Right cardiac atrium (tissue), 5 donors: ENCODE measurements at regions not wholly inside any gene's neighbourhood (a gene's known extent, or its start where the extent isn't known, plus 50 kb on each side); places are given as distances from the start of the nearest gene placed in this dataset.

ENCODE experiments used
- ATAC-seq, 2 donors: fragments of 200-7000 bp; cut with Tn5 transposase; one replicate each; pipeline versions ENCODE4 v1.8.0 to v1.9.1; 2020; ENCODE audit warnings: moderate library complexity in 2 of 2, mild to moderate bottlenecking in 1 of 2
- DNase-seq, 3 donors: peaks; one replicate each; pipeline ENCODE4 v3.0.0-alpha.2; 2020
- H3K27ac ChIP-seq: one replicate; pipeline ENCODE4 v1.5.1; 2013; ENCODE audit warnings: mild to moderate bottlenecking, low read length, control low read depth, moderate library complexity
- H3K27me3 ChIP-seq: one replicate; pipeline ENCODE4 v1.6.1; 2013; ENCODE audit not compliant: control insufficient read depth, insufficient read depth
- H3K4me1 ChIP-seq: one replicate; pipeline ENCODE4 v1.6.1; 2013; ENCODE audit warnings: low read length; ENCODE audit not compliant: control insufficient read depth, insufficient read depth
- H3K4me3 ChIP-seq: one replicate; pipeline ENCODE4 v1.5.1; 2013; ENCODE audit warnings: low read length, control low read depth
- H3K9me3 ChIP-seq: one replicate; pipeline ENCODE4 v1.6.1; 2013; ENCODE audit warnings: low read length; ENCODE audit not compliant: control insufficient read depth
- WGBS: extraction: QIAGEN DNeasy Blood & Tissue Kit; methylation state at CpG from one replicate; pipeline ENCODE4 v1.1.7; 2013; 5-methylcytosine and 5-hydroxymethylcytosine counted together
- intact Hi-C, 4 donors: fragments of 100-400 bp; cut with DNase I; formaldehyde crosslinking; loops; one replicate each; pipeline versions ENCODE4 v1.11.0 to v1.14.0; 2022 to 2023
- donor health status: healthy with polysubstance abuse.
- donor health status: DM: no; HTN: yes; CAD: no.
- donor health status: DM: no; HTN: no; CAD: no.
- donor health status: DM: no; HTN: yes; CAD: no; lungs with severe emphysema.
- donor health status: DM: yes; HTN: yes; CAD: no.

DNA sequence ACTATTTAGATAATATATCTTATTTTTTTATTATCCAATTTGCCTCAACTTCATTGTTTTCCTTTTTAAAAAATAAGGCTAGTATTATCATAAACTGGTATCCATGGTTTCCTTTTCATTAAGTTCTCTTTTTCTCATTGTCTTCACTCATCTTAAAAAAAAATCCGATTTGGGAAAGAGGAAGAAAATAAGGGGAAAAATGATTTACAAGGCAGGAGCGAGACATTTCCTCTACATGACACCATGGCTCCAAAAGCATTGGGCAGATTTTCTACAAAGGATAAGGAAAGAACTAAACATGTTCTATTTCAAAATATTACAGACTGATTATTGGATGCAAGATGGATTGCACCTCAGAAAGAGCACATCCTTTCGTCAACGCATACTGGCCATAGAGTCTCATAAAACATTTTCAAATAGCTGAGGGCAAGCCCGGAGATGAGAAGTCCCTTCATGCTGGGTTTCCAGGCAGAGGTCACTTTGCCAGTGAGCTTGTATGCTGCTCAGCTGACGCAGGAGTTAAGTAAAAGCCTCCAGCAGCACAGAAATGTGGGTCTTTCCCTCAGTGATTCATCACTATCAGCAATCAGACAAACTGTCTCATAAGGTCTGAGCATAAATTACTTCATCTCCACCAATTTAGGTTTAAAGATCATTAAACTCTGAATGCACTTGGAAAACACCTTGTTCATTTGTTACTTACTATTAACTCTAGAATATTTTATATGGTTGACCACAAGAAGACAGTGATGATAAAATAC lies 129.0 kb upstream of the TNFAIP3 start:
- intact Hi-C loops, result no loop called here
- 60% methylated on average over 6 of the region's 6 CpGs for WGBS
- ATAC-seq (no peak), DNase-seq (no peak)
- peaks cover 3% of the 10 kb centered on the region for H3K4me1 ChIP-seq
- no peak overlapping the region for H3K4me3 ChIP-seq
- H3K9me3 ChIP-seq, result no peaks in the 10 kb centered on the region
- H3K27me3 ChIP-seq, result no peaks in the 10 kb centered on the region
- no peak overlapping the region for H3K27ac ChIP-seq

GRCh38 chr6:137738931-137739504 lies 128.0 kb upstream of the TNFAIP3 start:
- Histone ChIP-seq H3K4me1 (peaks cover 3% of the 10 kb centered on the region), H3K27me3 (no peaks in the 10 kb centered on the region), H3K4me3 (no peak overlapping the region), H3K9me3 (no peaks in the 10 kb centered on the region), H3K27ac (no peak overlapping the region)
- intact Hi-C loops, result no loop called here
- DNase-seq, result no peak
- 92% methylated on average over 4 of the region's 4 CpGs for WGBS
- ATAC-seq, result no peak

GRCh38 chr6:137739544-137739943 lies 127.5 kb upstream of the TNFAIP3 start:
- 95% methylated on average over 5 of the region's 5 CpGs for WGBS
- H3K4me1 ChIP-seq, result peaks cover 3% of the 10 kb centered on the region
- DNase-seq, result no peak
- H3K9me3 ChIP-seq, result no peaks in the 10 kb centered on the region
- H3K27ac ChIP-seq, result no peak overlapping the region
- no peaks in the 10 kb centered on the region for H3K27me3 ChIP-seq
- no peak for ATAC-seq
- no peak overlapping the region for H3K4me3 ChIP-seq
- intact Hi-C loops, result no loop called here

DNA sequence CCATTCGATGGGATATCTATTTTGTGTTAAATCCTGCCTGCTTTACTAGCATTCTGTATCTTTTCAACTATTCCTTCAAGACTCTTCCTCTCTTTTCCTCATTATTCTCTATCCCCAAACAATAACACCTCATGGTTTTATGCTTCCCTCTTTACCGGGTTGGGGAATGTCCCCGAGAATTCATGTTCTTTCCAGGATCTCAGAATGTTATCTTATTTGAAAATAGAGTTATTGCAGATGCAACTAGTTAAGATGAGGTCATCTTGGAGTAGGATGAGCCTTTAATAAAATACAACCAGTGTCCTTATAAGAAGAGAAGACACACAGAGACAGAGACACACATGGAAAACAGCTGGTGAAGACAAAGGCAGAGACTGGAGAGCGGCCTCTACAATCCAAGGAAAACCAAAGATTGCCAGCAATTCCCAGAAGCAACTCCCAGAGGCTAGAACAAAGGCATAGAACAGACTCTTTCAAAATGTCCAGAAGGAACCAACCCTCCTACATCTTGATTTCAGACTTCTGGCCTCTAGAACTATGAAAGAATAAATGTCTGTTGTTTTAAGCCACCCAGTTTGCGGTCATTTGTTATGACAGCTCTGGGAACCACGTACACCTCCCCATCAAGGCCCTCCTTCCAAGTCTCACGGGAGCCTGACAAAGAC lies 126.8 kb upstream of the TNFAIP3 start:
- 68% methylated on average over 7 of the region's 7 CpGs for WGBS
- ATAC-seq (no peak), DNase-seq (no peak)
- intact Hi-C loops, result no loop called here
- no peaks in the 10 kb centered on the region for H3K9me3 ChIP-seq
- no peak overlapping the region for H3K4me3 ChIP-seq
- no peaks in the 10 kb centered on the region for H3K27me3 ChIP-seq
- H3K27ac ChIP-seq, result no peak overlapping the region
- peaks cover 3% of the 10 kb centered on the region for H3K4me1 ChIP-seq

DNA sequence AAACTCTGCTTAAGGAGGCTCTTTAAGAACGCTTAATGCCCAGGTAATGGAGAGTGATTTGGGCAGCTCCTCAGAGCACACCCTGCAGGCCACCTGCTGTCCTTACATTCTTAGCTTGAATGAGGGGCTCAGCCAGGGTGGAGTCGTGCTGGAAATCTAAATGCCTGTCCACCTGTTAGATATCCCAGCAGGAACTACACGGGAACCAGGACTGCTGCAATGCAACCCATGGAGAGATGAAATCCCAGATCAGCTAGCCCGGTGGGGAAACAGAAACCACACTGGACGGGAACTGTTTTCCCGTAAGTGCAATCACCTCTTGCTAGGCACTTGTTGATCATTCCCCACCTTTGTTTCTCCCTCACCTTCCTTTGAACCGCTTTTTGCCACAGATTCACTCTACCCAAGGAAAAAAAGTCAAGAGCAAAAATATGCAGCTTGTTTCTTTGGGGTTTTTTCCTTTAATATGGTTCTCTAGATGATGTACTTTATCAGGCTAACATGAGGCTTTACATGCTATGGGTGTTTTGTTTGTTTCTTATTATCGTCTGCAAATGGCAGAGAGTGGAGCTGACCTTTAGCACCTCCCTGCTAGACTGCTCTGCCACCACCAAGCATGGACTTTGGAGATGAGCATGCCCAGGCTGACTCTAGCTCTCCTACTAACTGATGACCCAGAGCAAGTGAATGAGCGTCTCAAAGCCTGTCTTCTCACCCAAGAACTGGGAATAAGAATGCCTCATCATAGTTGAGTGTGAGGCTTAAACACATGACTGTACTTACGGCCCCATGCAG lies 125.9 kb upstream of the TNFAIP3 start:
- 83% methylated on average over 10 of the region's 10 CpGs for WGBS
- no peak overlapping the region for H3K4me3 ChIP-seq
- no peaks in the 10 kb centered on the region for H3K27me3 ChIP-seq
- ATAC-seq (no peak), DNase-seq (no peak)
- H3K4me1 ChIP-seq, result peaks cover 3% of the 10 kb centered on the region
- intact Hi-C loops, result no loop called here
- H3K9me3 ChIP-seq, result no peaks in the 10 kb centered on the region
- no peak overlapping the region for H3K27ac ChIP-seq

- no peak for DNase-seq
- no peaks in the 10 kb centered on the region for H3K9me3 ChIP-seq
- WGBS, result 94% methylated on average over 4 of the region's 4 CpGs
- no peak overlapping the region for H3K4me3 ChIP-seq
- H3K27me3 ChIP-seq, result no peaks in the 10 kb centered on the region
- no peak for ATAC-seq
- H3K4me1 ChIP-seq, result peaks cover 1% of the 10 kb centered on the region
- intact Hi-C loops, result no loop called here
- no peak overlapping the region for H3K27ac ChIP-seq
These were observed 123.6 kb upstream of the TNFAIP3 start for GRCh38 chr6:137743493-137743892.

- Histone ChIP-seq H3K4me3 (no peak overlapping the region), H3K9me3 (no peaks in the 10 kb centered on the region), H3K27me3 (no peaks in the 10 kb centered on the region), H3K4me1 (peaks cover 2% of the 10 kb centered on the region), H3K27ac (no peak overlapping the region)
- intact Hi-C loops, result no loop called here
- WGBS, result 92% methylated on average over 3 of the region's 3 CpGs
- ATAC-seq, result no peak
- DNase-seq, result no peak
These were observed 122.2 kb upstream of the TNFAIP3 start for GRCh38 chr6:137744877-137745276.

GRCh38 chr6:137745321-137745720 lies 121.7 kb upstream of the TNFAIP3 start:
- no peak overlapping the region for H3K4me3 ChIP-seq
- intact Hi-C loops, result no loop called here
- H3K27ac ChIP-seq, result no peak overlapping the region
- ATAC-seq, result no peak
- no peaks in the 10 kb centered on the region for H3K9me3 ChIP-seq
- H3K27me3 ChIP-seq, result no peaks in the 10 kb centered on the region
- peaks cover 2% of the 10 kb centered on the region for H3K4me1 ChIP-seq
- 83% methylated on average over 1 of the region's 1 CpG for WGBS
- no peak for DNase-seq

GRCh38 chr6:137746264-137746663 lies 120.8 kb upstream of the TNFAIP3 start:
- no peak for DNase-seq
- no peaks in the 10 kb centered on the region for H3K9me3 ChIP-seq
- H3K4me1 ChIP-seq, result peaks cover 2% of the 10 kb centered on the region
- H3K27ac ChIP-seq, result no peak overlapping the region
- intact Hi-C loops, result no loop called here
- no peak for ATAC-seq
- no peaks in the 10 kb centered on the region for H3K27me3 ChIP-seq
- 70% methylated on average over 2 of the region's 2 CpGs for WGBS
- no peak overlapping the region for H3K4me3 ChIP-seq

- DNase-seq (no peak), ATAC-seq (peak in 1 of 2 donors; percentile 80)
- no peak overlapping the region for H3K4me3 ChIP-seq
- intact Hi-C loops, result no loop called here
- H3K27me3 ChIP-seq, result no peaks in the 10 kb centered on the region
- peaks cover 2% of the 10 kb centered on the region for H3K4me1 ChIP-seq
- no peak overlapping the region for H3K27ac ChIP-seq
- 32% methylated on average over 8 of the region's 8 CpGs for WGBS
- no peaks in the 10 kb centered on the region for H3K9me3 ChIP-seq
These were observed 117.3 kb upstream of the TNFAIP3 start for GRCh38 chr6:137749696-137750211.

DNA sequence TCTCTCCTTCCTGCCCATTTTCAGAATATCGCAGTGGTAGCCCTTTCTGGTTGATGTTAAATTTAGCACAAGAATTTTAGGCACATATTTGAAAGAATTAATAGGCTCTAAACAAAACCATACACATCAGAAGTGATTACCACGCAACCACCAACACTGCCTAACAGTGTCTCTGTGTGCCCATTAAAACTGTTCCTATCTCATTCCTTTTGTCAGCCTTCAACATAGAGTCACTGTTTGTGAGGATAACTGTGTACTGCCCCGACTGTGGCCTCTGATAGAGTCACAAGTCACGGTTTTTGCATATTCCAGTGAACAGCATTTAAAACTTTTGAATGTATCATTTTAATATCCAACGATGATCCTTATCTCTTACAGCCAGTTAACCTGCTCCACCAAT lies 116.8 kb upstream of the TNFAIP3 start:
- WGBS, result 70% methylated on average over 5 of the region's 5 CpGs
- Histone ChIP-seq H3K4me3 (no peak overlapping the region), H3K9me3 (no peaks in the 10 kb centered on the region), H3K27me3 (no peaks in the 10 kb centered on the region), H3K4me1 (peaks cover 2% of the 10 kb centered on the region), H3K27ac (no peak overlapping the region)
- intact Hi-C loops, result no loop called here
- DNase-seq, result no peak
- peak in 1 of 2 donors; percentile 23 for ATAC-seq
